Trophoblast cell (in vitro differentiated cells and primary cell): ENCODE measurements at regions not wholly inside any gene's neighbourhood (a gene's known extent, or its start where the extent isn't known, plus 50 kb on each side); places are given as distances from the start of the nearest gene placed in this dataset.

Experiments used
- DNase-seq, 2 donors: peaks; one replicate each; pipeline ENCODE4 v3.0.0-alpha.2; 2016
- H2AFZ ChIP-seq: 2 replicates; pipeline ENCODE4 v1.6.1; 2013; ENCODE audit warnings: low read length, moderate library complexity, mild to moderate bottlenecking; ENCODE audit not compliant: insufficient read depth, poor library complexity
- H2AK5ac ChIP-seq: 2 replicates; pipeline ENCODE4 v1.6.1; 2013; ENCODE audit warnings: mild to moderate bottlenecking, low read length
- H2BK120ac ChIP-seq: 2 replicates; pipeline ENCODE4 v1.6.1; 2013; ENCODE audit warnings: low read length, mild to moderate bottlenecking, moderate library complexity; ENCODE audit not compliant: insufficient read depth, poor library complexity
- H2BK12ac ChIP-seq: 2 replicates; pipeline ENCODE4 v1.6.1; 2013; ENCODE audit warnings: mild to moderate bottlenecking, low read length, moderate library complexity
- H2BK5ac ChIP-seq: 2 replicates; pipeline ENCODE4 v1.6.1; 2013; ENCODE audit warnings: low read length, low read depth, moderate library complexity, mild to moderate bottlenecking; ENCODE audit not compliant: poor library complexity
- H3K14ac ChIP-seq: 2 replicates; pipeline ENCODE4 v1.6.1; 2013; ENCODE audit warnings: mild to moderate bottlenecking, low read length
- H3K18ac ChIP-seq: 2 replicates; pipeline ENCODE4 v1.6.1; 2013; ENCODE audit warnings: mild to moderate bottlenecking, low read length
- H3K23ac ChIP-seq: 2 replicates; pipeline ENCODE4 v1.6.1; 2013; ENCODE audit warnings: low read length
- H3K27ac ChIP-seq: 2 replicates; pipeline ENCODE4 v1.5.1; 2013; ENCODE audit warnings: low read depth, mild to moderate bottlenecking, inconsistent platforms, low read length, moderate library complexity
- H3K27me3 ChIP-seq: 2 replicates; pipeline ENCODE4 v1.6.1; 2013; ENCODE audit warnings: inconsistent platforms, mild to moderate bottlenecking, low read length, moderate library complexity; ENCODE audit not compliant: insufficient read depth
- H3K36me3 ChIP-seq, 2 experiments: 1 replicate in 1 of 2; 2 replicates in 1 of 2; pipeline ENCODE4 v1.6.1; 2013; ENCODE audit warnings: low read length in 2 of 2, mild to moderate bottlenecking in 2 of 2, moderate library complexity in 1 of 2; ENCODE audit not compliant: insufficient read depth in 2 of 2, control insufficient read depth in 1 of 2
- H3K4ac ChIP-seq: 2 replicates; pipeline ENCODE4 v1.6.1; 2013; ENCODE audit warnings: low read depth, mild to moderate bottlenecking, low read length, moderate library complexity
- H3K4me1 ChIP-seq, 2 experiments: 1 replicate in 1 of 2; 2 replicates in 1 of 2; pipeline ENCODE4 v1.6.1; 2013; ENCODE audit warnings: low read length in 2 of 2, mild to moderate bottlenecking in 2 of 2, moderate library complexity in 1 of 2; ENCODE audit not compliant: insufficient read depth in 2 of 2, control insufficient read depth in 1 of 2
- H3K4me2 ChIP-seq: 2 replicates; pipeline ENCODE4 v1.6.1; 2013; ENCODE audit warnings: inconsistent platforms, mild to moderate bottlenecking, low read length, moderate library complexity
- H3K4me3 ChIP-seq: 2 replicates; pipeline ENCODE4 v1.5.1; 2013; ENCODE audit warnings: mild to moderate bottlenecking, low read depth, low read length, inconsistent platforms
- H3K79me1 ChIP-seq: one replicate; pipeline ENCODE4 v1.6.1; 2013; ENCODE audit warnings: low read length
- H3K79me2 ChIP-seq: 2 replicates; pipeline ENCODE4 v1.6.1; 2013; ENCODE audit warnings: low read length, mild to moderate bottlenecking; ENCODE audit not compliant: control insufficient read depth, insufficient read depth, poor library complexity
- H3K9ac ChIP-seq: 2 replicates; pipeline ENCODE4 v1.6.1; 2013; ENCODE audit warnings: mild to moderate bottlenecking, low read length
- H3K9me3 ChIP-seq: 2 replicates; pipeline ENCODE4 v1.6.1; 2013; ENCODE audit warnings: low read depth, mild to moderate bottlenecking, control low read depth, inconsistent platforms, low read length; ENCODE audit not compliant: insufficient read depth
- H4K12ac ChIP-seq: 2 replicates; pipeline ENCODE4 v1.6.1; 2013; ENCODE audit warnings: low read depth, mild to moderate bottlenecking, low read length, moderate library complexity
- H4K8ac ChIP-seq: 2 replicates; pipeline ENCODE4 v1.6.1; 2013; ENCODE audit warnings: low read depth, mild to moderate bottlenecking, low read length, moderate library complexity
- H4K91ac ChIP-seq: one replicate; pipeline ENCODE4 v1.6.1; 2013; ENCODE audit warnings: low read depth, mild to moderate bottlenecking, low read length, moderate library complexity
- WGBS: extraction: QIAGEN DNeasy Blood & Tissue Kit; methylation state at CpG from one replicate; pipeline ENCODE4 v1.1.7; 2013; ENCODE audit warnings: missing lambda C conversion rate; ENCODE audit not compliant: insufficient read length, insufficient coverage; ENCODE audit errors: extremely low coverage; 5-methylcytosine and 5-hydroxymethylcytosine counted together

DNA sequence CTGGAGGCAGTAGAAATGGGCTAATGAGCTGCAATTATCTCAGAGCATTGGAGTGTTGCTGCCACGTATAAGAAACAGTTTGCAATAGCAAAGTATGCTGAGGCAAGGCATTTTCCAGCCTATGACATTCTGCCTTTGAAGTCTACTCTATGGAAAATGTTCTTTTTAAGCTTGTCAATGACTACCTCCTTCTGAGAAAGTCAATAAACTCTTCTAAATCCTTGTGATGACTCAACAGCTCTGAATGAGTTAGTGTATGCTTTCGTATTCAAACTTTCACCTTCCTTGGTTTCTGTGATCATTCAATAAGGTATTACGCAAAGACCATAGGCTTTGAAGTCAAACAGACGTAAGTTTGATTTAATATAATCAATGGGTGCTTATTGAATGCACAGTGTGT lies 111.2 kb downstream of the CAPZA3 start:
- WGBS: no CpG with 5 or more reads among the region's 4 CpGs
- peak in 1 of 2 donors; percentile 14 for DNase-seq

DNA sequence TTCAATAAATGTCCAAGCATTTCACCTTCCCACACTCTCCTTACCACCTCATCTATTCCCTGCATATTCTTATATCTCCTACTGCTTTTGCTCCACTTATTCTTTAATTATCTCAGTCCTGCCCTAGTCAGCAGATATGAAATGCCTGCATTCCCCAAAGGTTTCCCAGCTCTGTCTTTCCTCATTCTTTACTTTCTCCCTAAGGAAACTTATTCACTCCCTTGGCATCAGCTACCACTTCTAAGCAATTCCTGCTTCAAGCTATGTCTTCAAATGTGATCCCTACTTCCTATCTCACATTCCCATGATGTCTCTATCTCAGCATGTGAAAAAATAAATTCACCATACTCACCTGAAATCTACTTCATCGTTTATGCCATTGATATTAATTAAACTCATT lies 111.8 kb downstream of the CAPZA3 start:
- no peak overlapping the region for H2BK5ac ChIP-seq
- peaks cover 3% of the 10 kb centered on the region for H3K9me3 ChIP-seq
- no peak overlapping the region for H3K4ac ChIP-seq
- H3K27me3 ChIP-seq: no peaks in the 10 kb centered on the region
- peak; percentile 19 to 50 for DNase-seq
- H3K4me2 ChIP-seq: no peak overlapping the region
- no peaks in the 10 kb centered on the region for H3K4me1 ChIP-seq
- no peak overlapping the region for H2AFZ ChIP-seq
- H4K8ac ChIP-seq: no peak overlapping the region
- H3K4me3 ChIP-seq: no peak overlapping the region
- H3K9ac ChIP-seq: no peak overlapping the region
- H3K18ac ChIP-seq: no peak overlapping the region
- no peaks in the 10 kb centered on the region for H3K79me2 ChIP-seq
- H3K27ac ChIP-seq: no peak overlapping the region
- H2BK12ac ChIP-seq: no peak overlapping the region
- H3K36me3 ChIP-seq: no peaks in the 10 kb centered on the region
- no peak overlapping the region for H4K91ac ChIP-seq
- no peak overlapping the region for H2AK5ac ChIP-seq
- no peaks in the 10 kb centered on the region for H3K79me1 ChIP-seq
- H2BK120ac ChIP-seq: no peak overlapping the region
- no peak overlapping the region for H3K14ac ChIP-seq
- no peak overlapping the region for H4K12ac ChIP-seq
- WGBS: no CpG with 5 or more reads among the region's 1 CpG
- no peak overlapping the region for H3K23ac ChIP-seq

More for the DNA sequence above, 111.2 kb downstream of the CAPZA3 start:
- Histone ChIP-seq H2BK5ac (no peak overlapping the region), H3K79me1 (no peaks in the 10 kb centered on the region), H3K4ac (no peak overlapping the region), H3K36me3 (no peaks in the 10 kb centered on the region), H2AFZ (no peak overlapping the region), H2AK5ac (no peak overlapping the region), H3K14ac (no peak overlapping the region), H3K9me3 (peaks cover 3% of the 10 kb centered on the region), H3K4me3 (no peak overlapping the region), H3K9ac (no peak overlapping the region), H3K4me2 (no peak overlapping the region), H4K91ac (no peak overlapping the region), H3K18ac (no peak overlapping the region), H3K79me2 (no peaks in the 10 kb centered on the region), H2BK120ac (no peak overlapping the region), H3K27ac (no peak overlapping the region), H3K27me3 (no peaks in the 10 kb centered on the region), H4K12ac (no peak overlapping the region), H2BK12ac (no peak overlapping the region), H3K23ac (no peak overlapping the region), H3K4me1 (no peaks in the 10 kb centered on the region), H4K8ac (no peak overlapping the region)

DNA sequence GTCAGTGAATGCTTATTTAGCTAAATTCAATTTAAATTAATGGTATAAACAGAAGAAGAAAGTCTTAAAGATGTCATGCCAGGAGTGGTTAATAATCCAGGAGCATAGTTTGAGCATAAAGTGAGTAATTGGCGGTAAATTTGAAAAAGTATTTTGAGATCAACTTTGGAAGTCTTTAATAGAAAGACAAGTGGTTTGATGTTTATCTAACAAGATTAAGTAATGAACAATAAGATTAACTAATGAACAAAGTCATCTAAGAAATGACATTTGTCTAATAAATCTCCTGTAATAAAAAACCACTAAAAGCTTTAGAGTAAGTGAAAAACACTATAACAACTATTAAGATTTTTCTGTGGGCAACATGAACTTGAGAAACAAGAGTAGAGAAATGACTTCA lies 112.8 kb downstream of the CAPZA3 start:
- Histone ChIP-seq H3K79me1 (no peaks in the 10 kb centered on the region), H2BK12ac (no peak overlapping the region), H3K4me2 (no peak overlapping the region), H3K4ac (no peak overlapping the region), H3K4me1 (no peaks in the 10 kb centered on the region), H2AK5ac (no peak overlapping the region), H2BK5ac (no peak overlapping the region), H3K9me3 (no peaks in the 10 kb centered on the region), H2AFZ (no peak overlapping the region), H3K18ac (no peak overlapping the region), H3K79me2 (no peaks in the 10 kb centered on the region), H3K9ac (no peak overlapping the region), H4K91ac (no peak overlapping the region), H4K8ac (no peak overlapping the region), H3K4me3 (no peak overlapping the region), H3K14ac (no peak overlapping the region), H3K23ac (no peak overlapping the region), H3K27me3 (no peaks in the 10 kb centered on the region), H4K12ac (no peak overlapping the region), H2BK120ac (no peak overlapping the region), H3K27ac (no peak overlapping the region), H3K36me3 (no peaks in the 10 kb centered on the region)
- no peak for DNase-seq
- no CpG with 5 or more reads among the region's 1 CpG for WGBS

DNA sequence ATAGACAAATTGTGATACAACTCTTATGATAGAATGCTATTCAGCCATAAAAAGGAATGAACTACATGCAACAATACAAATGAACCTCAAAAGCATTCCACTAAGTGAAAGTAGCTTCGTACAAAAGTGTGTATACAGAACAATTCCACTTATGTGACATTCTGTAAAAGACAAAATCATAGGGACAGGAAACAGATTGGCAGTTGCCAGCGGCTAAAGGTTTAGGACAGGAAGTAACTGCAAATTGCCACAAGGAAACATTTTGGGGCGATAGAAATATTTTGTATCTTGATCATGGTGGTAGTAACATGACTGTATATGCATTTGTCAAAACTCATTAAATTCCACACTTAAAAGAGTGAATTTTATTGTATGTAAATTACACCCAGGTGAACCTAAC lies 113.4 kb downstream of the CAPZA3 start:
- H2BK12ac ChIP-seq: no peak overlapping the region
- H3K79me1 ChIP-seq: no peaks in the 10 kb centered on the region
- H3K23ac ChIP-seq: no peak overlapping the region
- no peak overlapping the region for H3K14ac ChIP-seq
- H3K9me3 ChIP-seq: no peaks in the 10 kb centered on the region
- no peak overlapping the region for H3K27ac ChIP-seq
- H3K4me3 ChIP-seq: no peak overlapping the region
- H2BK120ac ChIP-seq: no peak overlapping the region
- no peak overlapping the region for H2AFZ ChIP-seq
- DNase-seq: no peak
- no peak overlapping the region for H4K91ac ChIP-seq
- no peak overlapping the region for H2BK5ac ChIP-seq
- H3K36me3 ChIP-seq: no peaks in the 10 kb centered on the region
- H4K8ac ChIP-seq: no peak overlapping the region
- H3K4ac ChIP-seq: no peak overlapping the region
- WGBS: no CpG with 5 or more reads among the region's 3 CpGs
- no peak overlapping the region for H4K12ac ChIP-seq
- H3K4me1 ChIP-seq: no peaks in the 10 kb centered on the region
- H3K27me3 ChIP-seq: no peaks in the 10 kb centered on the region
- no peak overlapping the region for H3K18ac ChIP-seq
- no peak overlapping the region for H2AK5ac ChIP-seq
- H3K9ac ChIP-seq: no peak overlapping the region
- no peak overlapping the region for H3K4me2 ChIP-seq
- H3K79me2 ChIP-seq: no peaks in the 10 kb centered on the region
